NCI-H2171 treated with DMSO at 0.1 percent for 48 hours (cell line): ENCODE measurements at regions not wholly inside any gene's neighbourhood (a gene's known extent, or its start where the extent isn't known, plus 50 kb on each side); places are given as distances from the start of the nearest gene placed in this dataset.
"Not testable (repeated sequence)": the region's sequence is repeated elsewhere in the genome, so short reads cannot be mapped to it uniquely, and the experiment has no call there.

ENCODE experiments used
- DNase-seq: peaks from one replicate; lab custom pipeline; 2025; lab: John Stamatoyannopoulos, UW

- no peak for DNase-seq
These were observed 380.2 kb downstream of the RWDD3 start for GRCh38 chr1:95614197-95614596.

- no peak for DNase-seq
These were observed 381.4 kb downstream of the RWDD3 start for GRCh38 chr1:95615421-95615820.

DNA sequence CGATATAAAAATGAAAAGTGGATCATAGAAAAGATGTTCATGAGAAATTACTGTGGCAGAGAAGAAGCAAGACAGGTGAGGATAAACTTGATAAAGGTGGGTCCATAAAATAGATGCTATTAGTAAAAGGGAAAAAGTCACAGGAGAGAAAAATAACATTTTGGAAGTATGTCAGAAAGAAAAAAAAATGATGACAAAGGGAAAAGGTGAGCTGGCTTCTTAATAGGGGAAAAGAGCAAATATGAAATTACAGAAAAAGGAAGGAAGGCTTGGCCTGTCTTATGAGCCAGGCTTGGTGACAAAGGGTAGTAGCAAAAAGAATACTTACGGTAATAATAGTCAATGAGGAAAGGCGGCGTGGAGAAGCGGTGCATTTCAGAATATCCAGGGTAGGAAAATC is 386.1 kb downstream of the RWDD3 start:
- no peak for DNase-seq

GRCh38 chr1:95622609-95623008 is 388.6 kb downstream of the RWDD3 start:
- DNase-seq = no peak

GRCh38 chr1:95625224-95625623 is 391.2 kb downstream of the RWDD3 start:
- no peak for DNase-seq

DNA sequence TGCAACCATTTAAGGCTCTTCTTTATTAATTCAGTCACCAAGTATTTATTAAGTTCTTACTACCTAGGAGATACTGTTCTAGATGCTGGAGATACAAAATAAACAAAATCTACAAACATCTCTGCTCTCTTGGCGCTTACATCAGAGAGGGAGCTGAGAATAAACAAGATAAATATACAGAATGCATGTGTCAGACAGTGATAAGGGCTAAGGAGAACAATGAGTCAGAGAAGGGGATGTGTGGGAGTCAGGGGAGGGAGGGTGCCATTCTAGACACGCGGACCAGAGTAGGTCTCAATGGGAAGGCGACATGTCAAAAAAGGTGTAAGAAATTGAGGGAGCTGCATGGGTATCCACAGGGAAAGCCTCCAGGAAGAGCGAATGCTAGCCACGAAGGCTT is 393.2 kb downstream of the RWDD3 start:
- DNase-seq = no peak

DNA sequence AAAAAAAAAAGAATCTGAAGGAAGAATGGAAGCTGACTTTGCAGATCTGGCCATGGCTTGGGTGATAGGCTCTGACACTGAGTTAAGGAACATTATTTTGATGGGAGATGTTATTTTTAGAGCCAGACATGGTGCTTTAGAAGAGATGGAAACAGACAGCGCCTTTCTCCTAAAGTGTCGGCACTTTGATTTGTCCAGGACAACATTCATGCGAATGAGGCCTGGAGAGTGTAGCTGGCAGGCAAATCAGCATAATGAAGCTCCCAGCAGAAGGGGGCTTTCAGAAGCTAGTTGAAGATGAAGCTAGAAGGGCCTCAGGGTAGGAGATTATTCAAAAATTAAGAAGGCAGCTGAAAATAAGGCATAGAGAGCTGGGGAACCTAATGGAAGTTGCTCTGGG is 397.7 kb downstream of the RWDD3 start:
- DNase-seq = no peak

GRCh38 chr1:95635811-95636210 is 401.8 kb downstream of the RWDD3 start:
- no peak for DNase-seq

DNA sequence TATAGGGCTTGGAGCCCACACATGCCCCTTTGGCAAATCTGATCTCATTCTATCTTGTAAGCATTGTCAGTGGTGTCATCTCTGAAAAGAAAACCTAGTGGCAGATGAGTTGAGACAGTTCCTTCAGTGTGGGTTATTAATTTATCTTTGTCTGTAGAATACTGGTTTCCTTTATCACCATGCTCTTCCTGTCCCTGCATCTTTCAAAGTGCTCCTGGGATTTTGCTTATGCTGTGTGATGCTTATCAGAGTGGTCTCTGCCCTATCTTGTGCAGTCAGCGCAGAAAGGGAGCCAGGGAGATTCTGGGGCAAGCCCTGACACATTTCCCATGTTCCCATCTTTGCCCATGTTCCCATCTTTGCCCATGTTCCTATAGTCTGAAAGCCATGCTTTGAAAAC is 402.9 kb downstream of the RWDD3 start:
- peak; percentile 5 for DNase-seq

- no peak for DNase-seq
These were observed 406.7 kb downstream of the RWDD3 start for GRCh38 chr1:95640746-95641145.

DNA sequence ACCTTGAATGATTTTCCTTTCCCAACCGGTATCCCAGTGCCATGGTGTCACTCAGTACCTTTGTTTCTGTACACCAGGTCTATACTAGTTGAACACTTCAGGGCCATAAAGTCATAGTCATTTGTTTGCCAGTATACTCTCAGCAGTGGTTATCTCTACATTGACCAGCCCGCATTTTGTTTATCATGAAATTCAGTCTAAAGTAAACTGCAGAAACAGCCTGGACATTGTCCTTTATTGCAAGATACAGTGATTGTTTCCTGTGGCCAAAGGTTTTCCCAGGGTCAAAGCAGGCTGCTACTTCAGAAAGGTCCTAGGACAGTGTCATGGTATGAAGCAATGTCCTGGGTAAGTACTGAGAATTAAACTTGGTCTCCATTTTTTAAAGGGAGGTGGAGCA is 407.4 kb downstream of the RWDD3 start:
- DNase-seq = no peak

GRCh38 chr1:95642035-95642434 is 408.0 kb downstream of the RWDD3 start:
- DNase-seq = no peak

- no peak for DNase-seq
These were observed 409.1 kb downstream of the RWDD3 start for GRCh38 chr1:95643071-95643470.

DNA sequence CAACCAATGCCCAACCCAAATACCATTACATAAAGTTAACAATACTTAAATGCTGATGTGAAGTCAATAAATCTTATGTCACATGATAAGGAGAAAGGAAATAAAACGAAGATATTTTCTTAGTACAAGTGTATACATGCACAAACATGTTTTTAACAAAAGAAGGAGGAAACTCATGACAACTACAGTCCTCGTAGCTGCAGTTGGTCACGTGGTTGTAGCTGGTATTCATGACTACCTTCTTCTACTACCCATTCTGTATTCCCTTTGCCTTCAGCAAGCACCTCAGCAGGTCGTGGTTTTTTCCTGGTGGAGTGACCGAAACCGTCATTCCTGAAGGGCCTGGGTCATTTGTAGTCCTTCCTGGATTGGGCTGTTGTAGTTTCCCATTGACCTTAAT is 411.1 kb downstream of the RWDD3 start:
- not testable (repeated sequence) for DNase-seq

GRCh38 chr1:95650631-95651030 is 416.6 kb downstream of the RWDD3 start:
- no peak for DNase-seq

- no peak for DNase-seq
These were observed 418.5 kb downstream of the RWDD3 start for GRCh38 chr1:95652423-95652965.

GRCh38 chr1:95653618-95654017 is 419.6 kb downstream of the RWDD3 start:
- peak; percentile 57 for DNase-seq

DNA sequence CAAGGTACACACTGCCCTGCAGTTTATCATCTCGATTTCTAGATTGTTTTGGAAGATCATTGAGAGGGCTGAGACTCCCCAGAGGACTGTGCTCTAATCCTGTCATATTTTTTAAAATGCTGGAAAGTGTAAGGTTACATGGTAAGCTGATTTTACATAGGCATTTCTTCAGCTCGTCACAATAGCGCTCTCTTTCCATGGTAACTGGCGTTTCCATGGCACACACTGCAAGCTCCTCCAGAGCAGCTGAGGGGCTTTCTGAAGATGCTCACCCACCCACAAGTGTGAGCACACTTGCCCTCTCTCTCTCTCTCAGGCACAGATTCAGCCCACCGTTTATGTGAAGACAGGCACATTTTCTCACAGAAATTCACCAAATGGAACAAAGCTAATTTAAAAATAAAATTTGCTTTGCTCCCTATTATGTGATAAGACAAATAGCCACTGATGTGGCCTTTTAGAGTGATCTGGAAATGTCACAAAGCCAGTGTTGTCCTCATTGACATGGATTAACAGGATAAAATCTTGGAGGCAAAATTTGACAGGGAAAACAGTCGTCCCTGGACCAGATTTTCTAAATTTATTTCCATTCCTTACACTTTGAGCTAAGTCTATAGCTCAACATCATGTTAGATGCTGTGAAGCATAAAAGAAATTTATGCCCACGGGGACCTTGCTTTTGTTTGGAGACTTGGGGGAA is 421.5 kb downstream of the RWDD3 start:
- peak; percentile 20 for DNase-seq

DNA sequence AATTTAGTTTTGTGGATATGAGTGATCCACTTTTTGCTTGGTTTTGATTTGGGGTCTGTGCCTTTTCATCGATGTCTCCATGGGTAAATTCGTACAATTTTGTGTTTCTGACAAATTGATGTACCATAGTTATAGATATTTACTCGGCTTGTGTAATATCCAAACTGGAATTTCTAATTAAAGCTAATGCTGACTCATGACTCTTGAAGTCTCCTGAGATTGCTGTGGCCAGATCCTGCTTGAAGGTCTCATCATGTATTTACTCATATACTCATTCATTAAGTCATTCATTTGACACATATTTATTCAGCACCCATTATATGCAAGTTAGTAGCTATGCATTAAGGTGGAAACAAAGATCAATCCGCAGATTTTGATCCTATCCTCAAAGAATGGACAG is 423.2 kb downstream of the RWDD3 start:
- DNase-seq = no peak

GRCh38 chr1:95659166-95659565 is 425.2 kb downstream of the RWDD3 start:
- DNase-seq = no peak

GRCh38 chr1:95659588-95659987 is 425.6 kb downstream of the RWDD3 start:
- DNase-seq = no peak

DNA sequence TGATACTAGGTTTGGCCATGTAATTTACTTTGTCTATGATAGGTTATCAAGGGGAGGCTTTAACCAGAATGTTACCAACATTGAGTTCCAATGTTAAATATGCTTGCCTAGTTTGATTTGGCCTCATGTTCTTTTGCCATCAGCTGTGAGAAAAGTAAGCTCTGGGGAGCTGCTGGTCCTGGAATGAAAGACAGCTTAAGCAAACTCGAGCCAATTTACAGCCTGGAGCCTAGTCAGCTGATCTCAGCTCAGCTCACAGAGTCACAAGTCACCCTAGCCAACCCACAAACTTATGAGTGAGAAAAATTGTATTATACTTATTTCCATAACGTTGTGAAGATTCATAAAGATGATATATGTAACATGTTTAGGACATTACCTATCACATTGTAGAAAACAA is 426.7 kb downstream of the RWDD3 start:
- no peak for DNase-seq

- not testable (repeated sequence) for DNase-seq
These were observed 429.5 kb downstream of the RWDD3 start for GRCh38 chr1:95663530-95663929.

- DNase-seq = no peak
These were observed 434.2 kb downstream of the RWDD3 start for GRCh38 chr1:95668165-95668564.
